NCI-H345 treated with DMSO at 0.1 percent for 48 hours (cell line): ENCODE measurements at regions not wholly inside any gene's neighbourhood (a gene's known extent, or its start where the extent isn't known, plus 50 kb on each side); places are given as distances from the start of the nearest gene placed in this dataset.

Experiments used
- DNase-seq: peaks from one replicate; lab custom pipeline; 2025; ENCODE audit not compliant: unreplicated experiment; lab: John Stamatoyannopoulos, UW

DNA sequence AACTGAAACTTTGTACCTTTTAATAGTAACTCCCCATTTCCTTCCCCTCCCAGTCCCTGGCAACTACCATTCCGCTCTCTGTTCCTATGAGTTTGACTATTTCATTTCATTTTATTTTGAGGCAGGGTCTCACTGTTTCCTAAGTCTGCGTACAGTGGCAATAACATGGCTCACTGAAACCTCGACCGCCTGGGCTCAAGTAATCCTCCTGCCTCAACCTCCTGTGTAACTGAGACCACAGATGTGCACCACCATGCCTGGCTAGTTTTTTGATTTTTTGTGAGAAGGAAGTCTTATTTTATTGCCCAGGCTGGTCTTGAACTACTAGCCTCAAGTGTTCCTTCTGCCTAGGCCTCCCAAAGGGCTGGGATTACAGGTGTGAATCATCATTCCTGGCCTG lies 808.1 kb downstream of the CDH11 start:
- no peak for DNase-seq

DNA sequence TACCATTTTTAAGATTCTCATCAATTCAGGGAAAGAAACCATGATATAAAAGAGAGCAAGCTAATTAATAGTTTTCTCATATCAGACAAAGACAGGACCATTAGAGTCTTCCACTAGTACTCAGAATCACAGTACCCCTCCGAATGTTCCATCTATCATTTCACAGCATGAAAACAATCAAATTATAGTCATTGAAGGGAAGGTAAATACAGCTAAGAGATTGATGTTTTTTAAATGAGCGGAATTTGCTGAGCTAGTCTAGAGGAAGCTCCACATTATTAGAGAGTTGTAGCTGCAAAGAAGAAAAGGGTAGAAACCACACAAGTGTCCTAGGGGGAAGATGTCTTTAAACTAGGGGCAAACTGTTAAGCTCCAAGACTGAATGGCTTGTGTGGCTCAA lies 808.9 kb downstream of the CDH11 start:
- no peak for DNase-seq

DNA sequence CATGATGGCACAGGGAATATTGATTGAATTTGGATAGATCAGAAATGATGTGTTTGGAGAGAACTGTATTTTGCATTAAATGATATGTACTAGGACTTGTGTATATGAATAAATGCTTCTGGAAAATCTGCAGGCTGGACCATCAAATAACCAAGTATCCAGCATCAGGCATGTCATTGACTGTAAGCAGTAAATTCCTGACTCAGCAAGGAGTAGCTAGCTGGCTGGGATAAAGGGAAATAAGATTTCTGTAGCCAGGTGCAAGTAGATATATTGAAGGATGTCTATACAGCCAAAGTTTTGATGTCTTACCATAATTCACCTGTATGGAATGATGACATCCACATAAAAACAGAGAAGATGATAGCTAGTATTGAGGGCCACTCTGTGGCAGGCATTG lies 809.6 kb downstream of the CDH11 start:
- no peak for DNase-seq

DNA sequence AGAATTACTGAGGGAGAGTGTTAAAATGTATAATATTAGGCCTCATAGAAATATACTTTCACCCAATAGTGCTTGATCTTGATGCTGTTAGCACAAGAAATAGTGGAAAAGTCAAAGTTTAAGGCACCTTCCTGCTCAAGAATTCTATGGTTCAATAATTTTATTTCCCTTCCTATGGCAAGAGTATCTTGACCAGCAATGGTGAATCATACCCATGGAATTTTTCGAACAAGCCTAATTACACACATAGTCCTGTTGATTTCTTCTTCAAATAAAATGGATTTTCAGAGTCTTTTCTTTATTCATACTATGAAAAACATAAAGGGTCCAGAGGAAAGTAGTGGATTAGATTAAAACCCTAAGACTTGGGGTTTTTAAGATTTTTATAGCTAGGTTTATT lies 810.6 kb downstream of the CDH11 start:
- no peak for DNase-seq

DNA sequence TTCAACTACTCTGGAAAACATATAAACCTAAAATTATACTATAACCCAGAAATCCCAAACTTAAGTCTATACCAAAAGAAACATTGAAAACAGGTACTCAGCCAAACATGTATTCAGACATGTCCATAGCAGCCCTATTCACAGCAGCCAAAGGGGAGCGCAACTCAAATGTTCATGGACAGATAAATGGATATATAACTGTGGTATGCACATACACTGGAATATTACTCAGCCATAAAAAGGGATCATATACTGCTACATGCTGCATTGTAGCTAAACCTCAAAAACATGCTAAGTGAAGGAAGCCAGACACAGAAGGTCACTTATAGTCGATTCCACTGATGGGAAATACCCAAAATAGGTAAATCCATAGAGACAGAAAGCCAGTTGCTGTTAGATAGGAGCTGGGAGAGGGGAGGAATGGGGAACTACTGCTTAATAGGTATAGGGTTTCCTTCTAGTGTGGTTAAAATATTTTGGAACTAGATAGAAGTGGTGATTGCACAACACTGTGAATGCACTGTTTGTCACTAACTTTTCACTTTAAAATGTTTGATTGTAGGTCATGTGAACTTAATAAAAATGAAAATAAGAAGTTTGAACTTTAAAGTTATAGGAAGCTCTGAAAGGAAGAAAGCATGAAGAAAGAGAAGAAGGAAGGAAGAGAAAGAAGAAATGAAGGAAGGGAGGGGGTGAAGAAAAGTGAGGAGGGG lies 812.3 kb downstream of the CDH11 start:
- DNase-seq: no peak

DNA sequence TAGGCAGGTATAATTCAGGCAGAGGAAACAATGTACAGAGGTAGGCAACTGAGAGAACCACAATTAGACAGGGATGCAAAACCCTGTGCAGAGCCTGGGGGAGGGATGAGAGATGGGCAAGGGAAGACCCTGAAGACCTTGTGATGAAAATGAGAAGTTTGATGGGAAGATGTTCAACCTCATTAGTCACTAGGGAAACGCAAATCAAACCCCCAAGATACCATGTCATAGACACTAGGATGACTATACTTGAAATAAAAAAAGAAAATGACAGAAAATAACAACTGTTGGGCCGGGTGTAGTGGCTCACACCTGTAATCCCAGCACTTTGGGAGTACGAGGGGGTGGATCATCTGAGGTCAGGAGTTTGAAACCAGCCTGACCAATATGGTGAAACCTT lies 813.1 kb downstream of the CDH11 start:
- DNase-seq: no peak

DNA sequence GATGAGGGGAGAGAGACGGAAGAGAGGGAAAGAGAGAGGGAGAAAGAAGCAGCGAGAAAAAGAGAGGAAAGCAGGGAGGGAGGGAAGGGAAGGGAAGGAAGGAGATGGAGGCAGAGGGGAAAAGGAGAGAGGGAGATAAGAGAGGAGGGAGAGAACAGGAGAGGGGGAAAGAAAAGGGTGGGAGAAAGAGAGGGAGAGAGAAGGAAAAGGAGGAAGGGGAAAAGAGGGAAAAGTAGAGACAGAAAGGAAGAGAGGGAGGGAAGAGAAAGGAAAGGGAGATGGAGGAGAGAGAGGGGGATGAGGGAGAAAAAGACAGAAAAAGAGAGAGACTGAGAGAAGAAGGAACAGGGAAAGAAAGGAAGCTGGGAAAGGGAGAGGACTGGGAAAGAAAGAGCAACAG lies 814.4 kb downstream of the CDH11 start:
- no peak for DNase-seq

DNA sequence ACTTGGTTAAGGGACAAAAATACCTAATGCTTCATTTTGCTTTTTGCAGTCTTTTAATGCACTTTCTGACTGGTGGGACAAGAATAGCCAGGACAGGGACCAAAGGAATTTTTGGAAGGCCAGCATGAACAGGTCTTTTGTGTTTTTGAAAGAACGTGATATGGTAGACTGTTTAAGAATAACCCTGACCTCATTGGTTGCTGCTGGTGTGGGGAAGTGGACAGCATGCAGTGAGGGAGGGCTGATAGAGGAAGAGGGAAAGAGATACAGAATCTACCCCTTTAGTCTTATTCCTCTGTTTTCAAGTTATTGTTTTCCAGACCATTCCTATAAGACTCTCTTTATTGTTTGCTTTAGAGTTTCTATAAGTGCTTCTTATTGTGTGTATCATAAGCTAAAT lies 816.2 kb downstream of the CDH11 start:
- DNase-seq: no peak

DNA sequence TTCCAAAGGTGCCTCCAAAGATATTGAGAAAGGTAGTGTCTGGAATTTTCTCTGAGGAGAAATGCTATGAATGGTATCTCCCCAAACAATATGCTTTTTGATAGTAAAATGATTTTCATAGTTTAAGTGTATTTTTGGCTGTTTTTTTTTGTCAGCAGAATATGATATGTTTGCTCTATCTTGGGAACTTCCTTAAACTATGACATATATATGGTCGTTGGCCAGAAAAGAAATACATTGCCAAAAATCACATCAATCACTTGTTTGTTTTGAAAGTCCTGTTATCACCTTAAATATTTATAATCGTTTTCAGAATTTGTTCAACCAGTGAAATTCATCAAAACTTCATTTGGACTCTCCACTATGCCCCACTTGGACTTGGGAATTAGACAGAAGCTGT lies 816.9 kb downstream of the CDH11 start:
- no peak for DNase-seq

DNA sequence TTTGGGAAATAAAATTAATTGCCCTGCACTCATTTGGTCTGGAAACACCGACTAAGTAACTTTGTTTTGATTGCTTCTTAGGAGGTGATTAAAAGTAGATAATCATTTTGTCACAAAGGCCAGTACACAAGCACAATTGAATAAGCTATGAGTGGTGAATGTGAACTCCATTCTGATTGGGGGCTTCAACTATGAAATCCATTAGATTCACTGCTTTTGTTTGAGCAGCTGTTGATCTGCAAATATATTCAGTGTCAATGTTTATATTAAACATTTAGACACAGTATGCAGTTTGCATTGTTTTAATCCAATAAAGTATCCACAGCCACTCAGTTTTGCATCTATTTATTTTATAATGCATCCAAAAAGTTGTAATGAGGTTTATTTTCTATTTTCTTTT lies 817.5 kb downstream of the CDH11 start:
- DNase-seq: no peak

DNA sequence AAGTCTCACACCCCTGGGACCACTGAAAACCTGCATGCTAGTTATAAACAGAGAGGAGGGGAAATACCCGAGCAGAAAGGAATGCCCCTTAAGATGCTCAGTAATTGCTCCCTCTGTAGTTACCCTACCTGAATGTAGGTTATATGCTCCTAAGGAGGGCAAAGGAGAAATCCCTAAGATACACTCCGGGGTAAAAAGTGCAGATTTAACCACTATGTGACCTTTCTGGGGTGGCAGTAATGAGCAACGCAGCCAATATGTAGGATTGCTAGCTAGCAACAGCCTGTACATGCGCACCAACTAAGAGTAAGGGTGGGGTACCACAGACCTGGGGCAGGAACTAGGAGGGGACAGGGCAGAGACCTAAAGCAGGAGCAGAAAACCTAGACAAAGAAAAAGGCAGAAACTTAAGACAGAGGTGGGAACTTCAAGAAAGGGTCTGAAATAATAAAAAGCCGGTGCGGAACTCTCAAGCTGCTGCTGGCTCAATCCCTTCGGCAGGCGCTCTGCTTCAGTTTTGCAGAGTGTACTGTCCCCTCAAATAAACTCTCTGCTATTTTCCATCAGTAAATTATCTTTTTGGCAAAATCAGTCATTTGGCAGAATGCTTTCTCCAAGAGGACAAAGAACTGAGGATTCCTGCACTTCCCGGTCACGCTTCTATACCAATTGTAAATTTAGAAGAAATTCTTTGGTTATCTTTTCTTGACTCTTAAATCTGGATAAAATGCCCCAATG lies 823.8 kb downstream of the CDH11 start:
- DNase-seq: no peak

DNA sequence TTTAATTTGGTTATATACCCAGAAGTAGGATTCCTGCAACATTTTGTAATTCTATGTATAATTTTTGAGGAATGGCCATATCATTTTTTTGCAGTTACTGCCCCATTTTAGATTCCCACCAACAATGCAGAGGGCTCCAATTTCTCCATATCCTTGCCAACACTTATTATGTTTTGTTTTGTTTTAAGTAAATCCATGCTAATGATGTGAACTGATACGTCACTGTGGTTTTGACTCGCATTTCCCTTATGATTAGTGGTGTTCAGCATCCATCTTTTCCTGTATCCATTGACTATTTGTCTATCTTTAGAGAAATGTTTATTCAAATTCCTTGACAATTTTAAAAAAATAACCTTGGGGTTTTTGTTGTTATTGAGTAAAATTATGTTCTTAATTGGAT lies 826.4 kb downstream of the CDH11 start:
- no peak for DNase-seq

DNA sequence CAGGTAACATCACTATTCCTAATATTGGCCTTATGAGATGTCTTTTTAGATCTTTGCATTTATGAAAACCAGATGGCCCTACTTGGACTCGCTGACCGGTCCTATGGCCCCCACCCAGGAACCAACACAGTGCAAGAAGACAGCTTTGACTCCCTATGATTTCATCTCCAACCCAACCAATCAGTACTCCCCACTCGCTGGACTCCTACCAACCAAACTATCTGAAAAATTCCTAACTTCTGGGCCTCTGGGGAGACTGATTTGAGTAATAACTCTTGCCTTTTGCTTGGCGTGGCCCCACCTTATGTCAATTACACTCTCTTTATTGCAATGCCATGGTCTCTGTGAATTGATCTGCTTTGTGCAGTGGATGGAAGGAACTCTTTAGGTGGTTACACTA lies 828.9 kb downstream of the CDH11 start:
- DNase-seq: no peak

DNA sequence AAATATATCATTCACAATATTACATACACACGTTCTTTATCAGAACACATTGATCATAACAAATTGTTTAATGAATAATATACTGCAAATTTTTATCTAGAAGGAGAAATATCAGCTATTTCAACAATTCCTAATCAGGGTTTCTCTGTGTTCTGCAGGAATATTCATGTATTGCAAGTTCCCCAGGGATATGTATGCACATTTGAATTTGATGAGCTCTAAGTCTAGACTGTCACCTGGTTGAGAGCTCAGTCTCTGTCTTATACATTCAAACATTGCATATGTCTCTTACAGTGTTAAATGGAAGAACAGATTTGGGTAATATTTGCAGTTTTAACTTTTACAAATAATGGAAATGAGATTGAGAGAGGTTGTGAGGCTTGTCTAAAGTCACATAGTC lies 829.7 kb downstream of the CDH11 start:
- no peak for DNase-seq

DNA sequence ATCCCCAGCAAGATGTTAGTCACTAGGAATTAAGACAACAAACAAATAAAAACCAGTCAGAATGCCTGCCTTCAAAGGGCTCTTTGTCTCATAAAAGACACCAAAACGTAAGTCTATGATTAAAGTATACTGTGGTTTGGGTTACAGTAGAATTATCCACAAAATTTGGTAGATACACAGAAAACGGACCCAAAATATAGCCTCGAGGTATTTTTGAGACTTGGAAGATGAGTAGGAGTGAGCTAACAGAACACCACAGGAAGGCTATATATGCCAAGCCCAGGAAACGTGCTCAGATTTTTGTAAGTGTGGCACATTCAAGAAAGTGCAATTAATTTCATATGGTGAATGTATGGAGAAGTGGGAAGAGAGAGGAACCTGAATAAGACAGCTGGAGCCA lies 831.4 kb downstream of the CDH11 start:
- DNase-seq: no peak

DNA sequence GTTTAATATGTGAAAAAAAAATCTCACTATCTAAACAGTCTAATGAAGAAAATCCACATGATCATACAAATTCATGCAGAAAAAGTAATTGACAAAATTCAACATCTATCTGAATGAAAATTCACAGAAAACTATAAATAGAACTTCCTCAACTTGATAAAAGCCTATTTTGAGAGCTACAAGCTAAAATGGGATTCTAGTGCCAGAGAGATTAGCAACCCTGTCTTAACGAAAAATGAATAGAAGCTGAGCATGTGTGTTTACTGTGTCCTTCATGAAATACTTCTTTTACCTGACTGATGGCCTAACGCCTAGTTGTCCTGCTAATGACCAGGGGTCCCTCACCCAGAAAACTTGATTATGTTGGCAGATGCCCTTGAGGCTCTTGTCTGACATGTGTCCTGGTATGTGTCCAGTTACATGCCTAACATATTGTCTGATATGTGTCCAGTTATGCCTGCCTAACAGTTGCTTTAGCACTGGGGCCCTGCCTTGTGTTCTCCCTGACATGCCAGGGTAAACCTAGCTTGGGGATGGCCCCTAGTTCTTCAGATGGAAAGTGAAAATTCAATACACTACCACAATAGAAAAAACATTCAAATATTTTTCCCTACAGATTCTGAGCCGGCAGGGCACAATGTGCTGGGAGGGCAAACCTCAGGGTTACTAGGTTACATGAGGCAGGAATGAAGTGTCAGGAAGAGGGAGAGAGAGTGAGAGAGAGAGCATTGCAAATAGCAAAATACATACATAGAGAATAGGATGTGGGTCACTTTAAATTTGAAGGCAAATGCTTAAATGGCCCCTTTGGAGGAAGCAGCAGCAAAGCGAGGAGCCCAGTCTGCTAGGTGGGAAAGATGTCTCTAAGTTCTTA lies 834.0 kb downstream of the CDH11 start:
- DNase-seq: no peak

DNA sequence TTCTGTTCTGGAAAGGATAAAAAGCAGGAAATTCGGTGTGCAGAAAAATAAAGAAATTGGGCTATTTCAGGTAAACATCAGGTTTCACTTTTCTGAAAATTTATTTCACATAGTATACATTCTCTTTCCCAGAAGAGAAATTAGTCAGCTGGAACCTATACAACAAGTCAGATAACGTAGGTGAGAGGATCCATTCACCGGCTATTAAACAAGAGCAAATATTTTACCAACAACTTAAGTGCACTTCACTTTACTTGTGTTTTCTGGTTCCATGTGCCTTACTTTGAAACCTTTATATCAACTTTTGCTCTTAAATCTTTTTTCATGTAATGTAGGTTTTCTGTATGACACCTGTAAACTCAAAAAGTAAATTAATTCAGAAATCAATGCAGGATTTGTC lies 839.7 kb downstream of the CDH11 start:
- DNase-seq: no peak

DNA sequence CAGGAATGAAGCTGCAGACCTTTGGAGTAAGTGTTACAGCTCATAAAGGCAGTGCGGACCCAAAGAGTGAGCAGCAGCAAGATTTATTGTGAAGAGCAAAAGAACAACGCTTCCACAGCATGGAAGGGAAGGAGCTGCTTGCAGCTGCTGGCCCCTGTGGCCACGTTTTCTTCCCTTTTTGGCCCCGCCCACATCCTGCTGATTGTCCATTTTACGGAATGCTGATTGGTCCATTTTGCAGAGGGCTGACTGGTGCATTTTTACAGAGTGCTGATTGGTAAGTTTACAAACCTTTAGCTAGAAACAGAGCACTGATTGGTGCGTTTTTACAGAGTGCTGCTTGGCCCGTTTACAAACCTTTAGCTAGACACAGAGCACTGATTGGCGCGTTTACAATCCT lies 841.5 kb downstream of the CDH11 start:
- no peak for DNase-seq

DNA sequence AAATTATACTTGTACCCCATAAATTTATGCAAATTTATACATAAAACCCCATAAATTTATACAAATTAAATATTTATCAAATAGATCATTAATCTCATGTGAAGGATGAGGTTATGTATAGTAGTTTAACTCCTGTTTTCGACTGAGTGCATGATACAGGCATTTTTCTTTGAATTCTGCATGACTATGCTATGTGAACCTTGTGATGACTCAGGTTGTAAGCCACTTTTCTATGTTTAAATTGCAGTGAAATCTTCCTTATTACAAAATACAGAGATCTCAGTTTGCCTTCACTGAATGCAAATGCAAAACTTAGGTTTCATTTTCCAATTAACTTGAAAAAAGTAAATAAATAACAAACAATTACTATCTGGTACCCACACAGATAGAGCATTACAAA lies 843.7 kb downstream of the CDH11 start:
- no peak for DNase-seq

DNA sequence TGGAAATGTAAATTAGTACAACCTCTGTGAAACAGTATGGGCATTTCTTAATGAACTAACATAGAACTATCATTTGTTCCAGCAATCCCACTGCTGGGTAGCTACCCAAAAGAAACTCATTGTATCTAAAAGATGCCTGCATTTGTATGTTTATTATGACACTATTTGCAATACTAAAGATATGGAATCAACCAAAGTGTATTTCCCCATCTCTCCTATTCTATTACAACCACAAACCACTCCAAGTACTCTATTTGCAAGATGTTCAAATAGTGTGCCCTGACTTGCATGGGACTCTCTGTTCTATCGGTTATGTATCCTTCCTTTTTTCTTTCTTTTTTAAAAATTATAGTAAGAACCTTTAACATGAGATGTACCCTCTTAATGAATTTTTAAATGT lies 845.2 kb downstream of the CDH11 start:
- no peak for DNase-seq

DNA sequence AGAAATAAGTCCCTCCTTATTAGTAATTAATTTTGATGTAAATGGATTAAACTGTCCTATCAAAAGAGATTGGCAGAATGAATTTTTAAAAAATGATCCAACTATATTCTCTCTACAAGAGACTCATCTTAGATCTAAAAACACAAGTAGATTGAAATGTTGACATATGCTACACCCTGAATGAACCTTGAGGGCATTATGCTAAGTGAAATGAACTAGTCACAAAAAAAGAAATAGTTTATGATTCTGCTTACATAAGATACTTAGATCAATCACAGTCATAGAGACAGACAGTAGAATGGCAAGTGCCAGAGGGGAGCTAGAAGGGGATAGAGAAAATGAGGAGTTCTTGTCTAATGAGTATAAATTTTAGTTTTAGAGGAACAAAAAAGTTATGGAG lies 849.8 kb downstream of the CDH11 start:
- no peak for DNase-seq

DNA sequence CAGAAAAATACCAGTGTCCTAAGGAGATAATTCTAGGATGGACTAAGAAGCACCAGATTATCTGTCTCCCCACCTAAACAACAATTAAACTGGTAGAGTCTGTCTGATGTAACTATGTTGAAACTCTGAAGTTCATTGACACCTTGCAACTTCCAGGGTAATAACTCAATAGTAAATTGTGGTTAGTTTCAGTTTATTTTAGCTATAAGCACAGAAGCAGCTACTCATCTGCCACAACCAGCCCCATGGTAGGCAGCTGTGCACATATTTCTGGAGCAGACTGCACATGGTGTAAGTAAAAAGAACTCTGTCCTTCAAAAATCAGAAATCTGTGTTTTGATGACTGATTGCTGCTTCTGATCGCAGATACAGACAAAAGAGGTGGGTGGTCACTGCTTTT lies 852.1 kb downstream of the CDH11 start:
- no peak for DNase-seq
